ENCODE measurements at regions not wholly inside any gene's neighbourhood (a gene's known extent, or its start where the extent isn't known, plus 50 kb on each side); places are given as distances from the start of the nearest gene placed in this dataset.

DNA sequence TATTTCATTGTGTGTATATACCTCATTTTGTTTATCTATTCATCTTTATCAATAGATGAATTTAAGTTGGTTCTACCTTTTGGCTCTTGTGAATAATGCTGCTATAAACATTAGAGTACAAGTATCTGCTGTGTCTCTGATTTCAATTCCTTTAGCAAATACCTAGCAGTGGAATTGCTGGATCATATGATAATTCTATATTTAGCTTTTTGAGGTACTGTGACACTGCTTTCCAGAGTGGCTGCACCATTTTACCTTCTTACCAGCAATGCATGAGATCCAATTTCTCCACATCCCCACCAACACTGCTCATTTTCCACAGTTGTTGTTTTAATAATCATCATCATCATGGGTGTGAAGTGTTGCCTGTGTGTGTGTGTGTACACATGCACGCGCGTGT is 182.3 kb downstream of the MBOAT1 start:
- no peak overlapping the region for H3K4me3 ChIP-seq
- H3K27ac ChIP-seq = no peak overlapping the region
- H3K4me1 ChIP-seq = no peaks in the 10 kb centered on the region
- no peaks in the 10 kb centered on the region for H3K27me3 ChIP-seq
- no peaks in the 10 kb centered on the region for H3K9me3 ChIP-seq
- in situ Hi-C loops (cut with MboI; ENCODE audit: low pct_ligation_motif_present in 1 of 4, low pct_unique_long_range_greater_than_20kb in 1 of 4, low sequenced_read_pairs in 3 of 4) = no loop called here
- intact Hi-C loops (cut with DNase I; ENCODE audit: low total_unique reads) = no loop called here
- no peak for DNase-seq
- WGBS, 2 donors (ENCODE audit: low coverage in 1 of 2) = 95% methylated on average over 3 of the region's 3 CpGs; no CpG with 5 or more reads in 1 of the 2 donors
- TF ChIP-seq EP300 (IDR thresholded peaks at IDR 0.05; ENCODE audit: low read depth) = no peak
- no peaks in the 10 kb centered on the region for H3K36me3 ChIP-seq

DNA sequence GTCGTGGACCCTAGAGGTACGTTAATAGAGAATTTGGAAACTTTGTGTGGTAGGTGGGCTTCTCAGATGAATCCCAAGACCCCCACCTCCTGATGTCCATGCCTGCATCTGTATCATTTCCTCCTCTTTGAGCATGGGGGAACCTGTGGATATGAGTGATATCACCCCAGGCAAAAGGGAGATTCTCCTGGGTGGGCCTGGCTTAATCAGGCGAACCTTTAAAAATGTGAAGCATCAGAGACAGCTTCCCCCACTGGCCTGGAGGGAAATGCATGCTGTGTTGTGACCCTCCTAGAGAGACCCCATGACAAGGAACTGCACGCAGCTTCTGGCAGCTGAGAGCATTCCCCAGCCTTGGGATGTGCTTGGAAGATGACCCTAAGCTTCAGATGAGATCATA is 180.9 kb downstream of the MBOAT1 start:
- in situ Hi-C loops (cut with MboI; ENCODE audit: low pct_ligation_motif_present in 1 of 4, low pct_unique_long_range_greater_than_20kb in 1 of 4, low sequenced_read_pairs in 3 of 4) (no loop called here), intact Hi-C loops (cut with DNase I; ENCODE audit: low total_unique reads) (no loop called here)
- Histone ChIP-seq H3K27ac (no peak overlapping the region), H3K36me3 (no peaks in the 10 kb centered on the region), H3K9me3 (no peaks in the 10 kb centered on the region), H3K4me3 (no peak overlapping the region), H3K4me1 (no peaks in the 10 kb centered on the region), H3K27me3 (no peaks in the 10 kb centered on the region)
- 91 to 100% methylated on average over 2 to 4 of the region's 4 CpGs for WGBS, 2 donors (ENCODE audit: low coverage in 1 of 2)
- no peak for DNase-seq
- TF ChIP-seq EP300 (IDR thresholded peaks at IDR 0.05; ENCODE audit: low read depth) (no peak), POLR2AphosphoS5 (IDR thresholded peaks at IDR 0.05) (no peak), POLR2A (IDR thresholded peaks at IDR 0.05) (no peak)
- TF ChIP-seq, protein P1, sequence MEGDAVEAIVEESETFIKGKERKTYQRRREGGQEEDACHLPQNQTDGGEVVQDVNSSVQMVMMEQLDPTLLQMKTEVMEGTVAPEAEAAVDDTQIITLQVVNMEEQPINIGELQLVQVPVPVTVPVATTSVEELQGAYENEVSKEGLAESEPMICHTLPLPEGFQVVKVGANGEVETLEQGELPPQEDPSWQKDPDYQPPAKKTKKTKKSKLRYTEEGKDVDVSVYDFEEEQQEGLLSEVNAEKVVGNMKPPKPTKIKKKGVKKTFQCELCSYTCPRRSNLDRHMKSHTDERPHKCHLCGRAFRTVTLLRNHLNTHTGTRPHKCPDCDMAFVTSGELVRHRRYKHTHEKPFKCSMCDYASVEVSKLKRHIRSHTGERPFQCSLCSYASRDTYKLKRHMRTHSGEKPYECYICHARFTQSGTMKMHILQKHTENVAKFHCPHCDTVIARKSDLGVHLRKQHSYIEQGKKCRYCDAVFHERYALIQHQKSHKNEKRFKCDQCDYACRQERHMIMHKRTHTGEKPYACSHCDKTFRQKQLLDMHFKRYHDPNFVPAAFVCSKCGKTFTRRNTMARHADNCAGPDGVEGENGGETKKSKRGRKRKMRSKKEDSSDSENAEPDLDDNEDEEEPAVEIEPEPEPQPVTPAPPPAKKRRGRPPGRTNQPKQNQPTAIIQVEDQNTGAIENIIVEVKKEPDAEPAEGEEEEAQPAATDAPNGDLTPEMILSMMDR (IDR thresholded peaks at IDR 0.05) = no peak

DNA sequence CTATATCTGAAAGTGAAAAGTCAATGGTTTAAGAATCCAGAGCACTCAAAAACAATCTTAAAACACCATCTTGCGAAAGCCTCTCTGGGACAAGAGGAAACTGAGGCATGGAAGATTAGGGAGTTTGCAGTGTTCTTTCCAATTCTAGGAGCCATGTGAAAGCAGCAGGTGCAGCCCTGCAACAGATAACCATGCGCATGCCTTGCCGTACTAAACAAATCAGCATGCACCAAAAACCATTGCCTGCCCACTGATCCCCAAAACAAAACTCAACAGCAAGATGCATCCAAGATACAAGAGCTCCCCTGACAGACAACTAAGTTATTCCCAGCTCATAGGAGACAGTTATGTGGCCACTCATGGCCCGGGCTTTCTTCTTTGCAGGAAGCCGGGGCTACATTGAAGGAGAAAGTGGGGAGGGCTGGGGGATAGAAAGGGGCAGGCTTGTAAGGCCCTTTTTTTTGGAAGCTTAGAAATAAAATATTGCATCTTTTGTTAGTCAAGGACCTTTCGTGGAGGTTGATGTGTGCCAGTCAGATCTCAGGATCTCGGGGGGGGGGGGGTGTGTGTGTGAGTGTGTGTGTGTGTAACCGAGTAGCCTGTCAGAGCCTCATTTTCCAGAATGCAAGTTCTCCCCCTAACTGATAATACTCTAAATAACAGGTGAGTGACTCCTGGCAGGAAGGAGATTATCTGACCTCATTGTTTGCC is 178.4 kb downstream of the MBOAT1 start:
- no peak for DNase-seq
- TF ChIP-seq, protein P1 (IDR thresholded peaks at IDR 0.05) = no peak
- TF ChIP-seq EP300 (IDR thresholded peaks at IDR 0.05; ENCODE audit: low read depth) (no peak), POLR2A (IDR thresholded peaks at IDR 0.05) (no peak), POLR2AphosphoS5 (IDR thresholded peaks at IDR 0.05) (no peak)
- intact Hi-C loops (cut with DNase I; ENCODE audit: low total_unique reads) = no loop called here
- no peak overlapping the region for H3K27ac ChIP-seq
- in situ Hi-C loops (cut with MboI; ENCODE audit: low pct_ligation_motif_present in 1 of 4, low pct_unique_long_range_greater_than_20kb in 1 of 4, low sequenced_read_pairs in 3 of 4) = no loop called here
- H3K4me1 ChIP-seq = no peaks in the 10 kb centered on the region
- no peaks in the 10 kb centered on the region for H3K36me3 ChIP-seq
- H3K4me3 ChIP-seq = no peak overlapping the region
- 69 to 83% methylated on average over 5 to 8 of the region's 8 CpGs for WGBS, 2 donors (ENCODE audit: low coverage in 1 of 2)
- no peaks in the 10 kb centered on the region for H3K27me3 ChIP-seq
- H3K9me3 ChIP-seq = no peaks in the 10 kb centered on the region

DNA sequence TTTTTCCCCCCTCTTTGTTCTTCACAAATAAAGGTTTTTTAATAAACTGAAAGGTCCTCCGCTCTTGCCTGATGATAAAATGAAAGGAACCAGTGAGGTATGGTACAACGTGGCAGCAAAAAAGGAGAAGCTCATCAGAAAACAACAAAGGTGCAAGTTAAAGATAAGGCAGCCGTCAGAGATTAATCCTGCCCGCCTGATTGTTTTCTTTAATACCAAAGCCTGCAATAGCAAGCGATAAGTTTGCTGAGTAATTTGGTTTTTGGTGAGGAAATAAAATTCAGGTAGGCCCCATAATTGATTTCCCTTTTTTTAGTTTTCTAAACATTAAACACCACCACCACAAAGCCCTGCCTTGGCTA is 177.9 kb downstream of the MBOAT1 start:
- intact Hi-C loops (cut with DNase I; ENCODE audit: low total_unique reads) = no loop called here
- TF ChIP-seq, protein P1 (IDR thresholded peaks at IDR 0.05) = no peak
- TF ChIP-seq POLR2AphosphoS5 (IDR thresholded peaks at IDR 0.05) (no peak), POLR2A (IDR thresholded peaks at IDR 0.05) (no peak), EP300 (IDR thresholded peaks at IDR 0.05; ENCODE audit: low read depth) (no peak)
- Histone ChIP-seq H3K9me3 (no peaks in the 10 kb centered on the region), H3K36me3 (no peaks in the 10 kb centered on the region), H3K27ac (no peak overlapping the region), H3K4me1 (no peaks in the 10 kb centered on the region), H3K27me3 (no peaks in the 10 kb centered on the region), H3K4me3 (no peak overlapping the region)
- WGBS, 2 donors (ENCODE audit: low coverage in 1 of 2) = 53 to 66% methylated on average over 4 to 5 of the region's 5 CpGs
- DNase-seq = no peak
- in situ Hi-C loops (cut with MboI; ENCODE audit: low pct_ligation_motif_present in 1 of 4, low pct_unique_long_range_greater_than_20kb in 1 of 4, low sequenced_read_pairs in 3 of 4) = no loop called here

DNA sequence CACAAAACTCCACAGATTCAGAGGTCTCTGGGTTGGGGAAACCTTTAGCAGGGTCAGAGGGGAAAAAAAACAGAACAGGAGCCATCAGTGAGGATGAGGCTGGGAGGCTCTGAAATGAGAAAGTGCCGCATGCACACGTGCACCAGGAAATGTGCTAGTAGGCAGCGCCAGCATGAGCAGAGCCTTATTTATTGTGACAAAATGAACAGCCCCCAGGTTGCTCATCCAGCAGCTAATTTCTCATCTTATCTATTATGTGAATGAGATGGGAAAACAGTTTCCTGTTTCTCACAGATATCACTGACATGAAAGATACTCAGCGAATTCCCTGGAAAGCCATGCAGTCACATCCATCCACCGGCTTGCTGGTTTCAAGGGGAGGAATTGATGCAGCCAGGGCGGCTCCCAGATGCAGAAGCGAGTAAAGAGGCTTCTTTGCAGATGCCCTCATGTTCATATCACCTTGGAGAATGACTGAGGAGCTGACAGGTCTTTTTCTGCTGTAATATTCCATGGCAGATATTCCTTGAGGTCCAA is 176.1 kb downstream of the MBOAT1 start:
- Histone ChIP-seq H3K36me3 (no peaks in the 10 kb centered on the region), H3K4me3 (no peak overlapping the region), H3K27ac (no peak overlapping the region), H3K4me1 (no peaks in the 10 kb centered on the region), H3K9me3 (no peaks in the 10 kb centered on the region), H3K27me3 (no peaks in the 10 kb centered on the region)
- no peak for DNase-seq
- intact Hi-C loops (cut with DNase I; ENCODE audit: low total_unique reads) (no loop called here), in situ Hi-C loops (cut with MboI; ENCODE audit: low pct_ligation_motif_present in 1 of 4, low pct_unique_long_range_greater_than_20kb in 1 of 4, low sequenced_read_pairs in 3 of 4) (no loop called here)
- 78 to 90% methylated on average over 4 to 7 of the region's 7 CpGs for WGBS, 2 donors (ENCODE audit: low coverage in 1 of 2)
- TF ChIP-seq, protein P1 (IDR thresholded peaks at IDR 0.05) = no peak
- TF ChIP-seq EP300 (IDR thresholded peaks at IDR 0.05; ENCODE audit: low read depth) = no peak
- no peak for TF ChIP-seq POLR2A (IDR thresholded peaks at IDR 0.05)
- TF ChIP-seq POLR2AphosphoS5 (IDR thresholded peaks at IDR 0.05) = no peak
